GM19238 (cell line): ENCODE measurements at regions not wholly inside any gene's neighbourhood (a gene's known extent, or its start where the extent isn't known, plus 50 kb on each side); places are given as distances from the start of the nearest gene placed in this dataset.

Experiments used
- DNase-seq: peaks from one replicate; pipeline ENCODE4 v3.0.0; 2011; ENCODE audit warnings: low spot score; ENCODE audit not compliant: insufficient read length

- DNase-seq, result no peak
Measured at GRCh38 chr1:181255270-181255929, 166.9 kb downstream of the IER5 start.

DNA sequence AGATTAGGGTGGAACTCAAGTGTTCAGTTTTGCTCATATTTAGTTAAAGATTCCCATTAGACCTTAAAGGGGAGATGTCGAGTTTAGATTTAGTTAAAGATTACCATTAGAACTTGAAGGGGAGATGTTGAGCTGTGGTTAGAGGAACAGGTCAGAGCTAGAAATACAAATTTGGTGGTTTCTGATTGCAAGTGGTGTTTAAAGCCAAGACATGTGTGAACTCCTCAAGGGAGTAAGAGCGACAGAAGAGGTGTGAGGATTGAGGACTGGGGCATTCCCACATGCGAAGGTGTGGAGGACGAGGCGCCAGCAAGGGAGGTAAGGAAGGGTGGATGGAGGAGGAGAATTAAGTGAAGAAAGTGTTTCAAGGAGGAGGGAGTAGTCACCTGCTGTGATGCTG, 168.6 kb downstream of the IER5 start:
- DNase-seq, result peak; percentile 9

- DNase-seq, result no peak
Measured at GRCh38 chr1:181259026-181259745, 170.7 kb downstream of the IER5 start.

GRCh38 chr1:181260271-181260670, 171.8 kb downstream of the IER5 start:
- no peak for DNase-seq

GRCh38 chr1:181260994-181261393, 172.5 kb downstream of the IER5 start:
- DNase-seq, result no peak

- no peak for DNase-seq
Measured at GRCh38 chr1:181262069-181262468, 173.6 kb downstream of the IER5 start.

- DNase-seq, result no peak
Measured at GRCh38 chr1:181263444-181263843, 174.9 kb downstream of the IER5 start.

DNA sequence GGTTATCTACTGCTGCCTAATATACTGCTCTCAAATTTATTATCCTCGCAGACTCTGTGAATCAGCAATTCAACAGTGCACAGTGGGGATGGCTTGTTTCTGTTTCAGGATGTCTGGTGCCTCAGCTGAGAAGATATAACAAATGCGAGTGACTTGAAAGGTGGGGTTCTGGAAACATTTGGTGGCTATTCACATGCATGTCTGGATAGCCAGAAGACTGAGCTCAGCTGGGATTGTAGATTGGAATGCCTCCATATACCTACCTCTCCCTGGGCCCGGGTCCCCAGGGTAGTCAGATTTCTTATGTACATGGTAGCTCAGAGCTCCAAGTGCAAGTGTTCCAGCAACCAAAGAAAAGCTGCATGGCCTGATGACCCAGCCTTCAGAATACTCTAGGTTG, 176.3 kb downstream of the IER5 start:
- no peak for DNase-seq

DNA sequence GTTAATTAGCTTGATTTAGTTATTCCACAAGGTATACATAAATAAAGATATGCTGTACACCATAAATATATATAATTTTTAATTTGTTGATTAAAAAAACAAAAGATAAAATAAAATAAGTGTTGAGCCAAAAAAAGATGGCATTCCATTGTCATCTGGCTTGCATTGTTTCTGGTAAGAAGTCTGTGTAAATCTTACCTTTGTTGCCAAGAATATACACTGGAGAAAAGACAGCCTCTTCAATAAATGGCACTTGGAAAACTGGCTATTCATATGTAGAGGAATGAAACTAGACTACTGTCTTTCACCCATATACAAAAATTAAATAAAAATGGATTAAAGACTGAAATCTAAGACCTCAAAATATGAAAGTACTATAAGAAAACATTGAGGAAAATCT, 196.5 kb downstream of the IER5 start:
- no peak for DNase-seq

- no peak for DNase-seq
Measured at GRCh38 chr1:181295217-181295616, 188.1 kb upstream of the CACNA1E start.

DNA sequence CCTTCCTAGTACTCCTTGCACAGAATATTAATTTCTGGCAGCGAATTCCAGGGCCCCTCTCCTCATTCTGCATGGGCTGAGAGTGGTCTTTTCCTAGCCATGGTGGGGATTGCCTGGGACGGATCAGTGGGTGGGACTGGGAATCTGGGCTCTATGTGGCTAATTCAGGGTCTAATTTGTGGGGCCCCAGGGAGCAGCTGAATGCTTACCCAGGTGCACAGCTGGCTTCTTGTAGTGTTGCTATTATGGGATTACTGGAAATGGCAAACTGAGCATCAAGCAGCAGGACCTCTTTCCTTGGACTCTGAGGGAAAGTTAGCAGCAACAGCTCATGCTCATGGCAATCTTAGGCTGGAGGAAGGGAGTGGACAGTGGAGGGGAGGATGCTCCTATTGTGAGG, 187.1 kb upstream of the CACNA1E start:
- DNase-seq, result no peak

DNA sequence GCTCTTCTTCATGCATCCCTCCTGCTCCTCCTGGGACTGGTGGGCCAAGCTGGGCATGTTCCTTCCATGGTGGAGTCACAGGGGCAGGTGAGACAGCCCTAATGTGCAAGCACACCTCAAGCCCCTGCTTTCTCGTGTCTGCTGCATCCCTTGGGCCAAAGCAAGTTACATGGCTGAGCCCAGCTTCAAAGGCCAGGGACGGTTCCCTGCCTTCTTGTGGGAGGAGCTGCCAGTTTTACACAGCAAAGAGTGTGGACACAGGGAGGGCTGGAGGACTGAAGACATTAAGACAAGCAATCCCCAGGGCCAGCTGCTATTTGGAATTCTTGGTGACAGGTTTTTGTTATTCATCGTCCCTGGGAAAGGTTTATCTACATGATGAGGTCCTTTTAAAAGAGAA, 175.2 kb upstream of the CACNA1E start:
- DNase-seq, result no peak

DNA sequence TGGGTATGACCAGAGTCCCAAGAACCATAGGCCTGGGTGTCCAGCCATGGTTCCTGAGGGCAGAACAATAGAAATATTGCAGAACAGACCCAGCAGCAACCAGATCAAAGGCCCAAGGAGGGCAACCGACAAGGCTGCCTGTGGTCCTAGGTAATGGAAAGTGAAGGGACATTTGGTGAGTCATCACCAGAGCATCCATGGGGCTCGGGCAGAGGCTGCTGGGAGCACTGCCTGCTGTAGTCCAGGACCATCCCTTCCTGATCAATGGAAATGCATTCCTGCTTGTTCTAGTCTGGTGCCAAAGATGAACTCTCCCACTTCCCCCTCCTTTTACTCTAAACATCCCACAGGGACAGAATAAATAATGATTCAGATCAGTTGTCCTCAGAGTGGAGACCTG, 172.8 kb upstream of the CACNA1E start:
- DNase-seq, result no peak

- no peak for DNase-seq
Measured at GRCh38 chr1:181312946-181313345, 170.4 kb upstream of the CACNA1E start.

GRCh38 chr1:181313466-181313865, 169.9 kb upstream of the CACNA1E start:
- no peak for DNase-seq

DNA sequence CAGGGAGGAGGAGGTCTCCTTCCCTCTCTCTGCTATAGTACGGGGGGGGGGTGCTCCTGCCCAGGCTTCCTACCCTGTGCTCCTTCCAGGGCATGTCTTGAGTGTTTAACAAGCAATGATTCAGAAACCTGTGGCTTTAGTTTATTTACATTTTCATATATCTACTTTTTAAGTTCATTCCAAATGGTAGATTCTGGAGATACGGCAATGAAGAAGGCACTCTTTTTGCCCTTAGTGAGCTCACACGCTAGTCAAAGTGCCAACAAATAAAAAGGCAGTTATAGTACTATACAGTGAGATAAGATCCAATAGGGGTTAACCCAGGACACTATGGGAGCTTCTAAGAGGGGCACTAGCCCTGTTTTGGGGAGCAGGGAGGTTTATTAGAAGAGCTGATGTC, 169.3 kb upstream of the CACNA1E start:
- no peak for DNase-seq

GRCh38 chr1:181314959-181315358, 168.4 kb upstream of the CACNA1E start:
- DNase-seq, result no peak

DNA sequence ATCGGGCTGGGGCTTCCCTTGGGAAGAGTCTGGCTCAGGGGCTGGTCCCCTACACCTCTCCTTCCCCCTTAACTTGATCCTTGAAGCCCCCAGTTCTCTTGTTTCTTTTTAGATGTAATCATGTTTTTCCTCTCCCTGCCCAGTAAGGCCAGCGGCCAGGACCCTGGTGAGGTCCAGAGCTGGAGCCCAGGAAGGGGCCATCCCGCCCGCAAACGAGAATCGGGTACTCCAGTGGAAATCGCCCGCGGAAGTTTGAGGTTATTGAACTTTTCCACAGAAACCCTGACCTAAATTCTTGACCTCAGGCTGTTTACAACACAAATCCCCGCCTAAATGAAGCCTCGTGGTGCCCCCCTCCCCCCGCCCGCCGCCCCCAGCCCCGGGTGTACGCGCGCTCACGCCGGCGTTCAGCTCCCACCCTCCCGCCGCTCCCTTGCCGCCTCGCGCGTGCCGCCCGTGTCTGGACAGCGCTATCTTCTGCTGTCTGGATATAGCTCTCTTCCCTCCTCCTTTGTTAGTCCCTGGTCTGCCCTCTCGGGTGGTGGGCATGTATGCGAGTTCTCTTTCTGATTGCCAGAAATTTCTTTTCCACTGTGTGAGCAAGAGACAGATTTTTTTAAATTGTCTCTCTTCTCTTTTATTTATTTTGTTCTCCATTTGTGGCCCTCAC, 165.9 kb upstream of the CACNA1E start:
- DNase-seq, result no peak

GRCh38 chr1:181318022-181318857, 165.1 kb upstream of the CACNA1E start:
- no peak for DNase-seq

GRCh38 chr1:181318858-181319235, 164.5 kb upstream of the CACNA1E start:
- no peak for DNase-seq

DNA sequence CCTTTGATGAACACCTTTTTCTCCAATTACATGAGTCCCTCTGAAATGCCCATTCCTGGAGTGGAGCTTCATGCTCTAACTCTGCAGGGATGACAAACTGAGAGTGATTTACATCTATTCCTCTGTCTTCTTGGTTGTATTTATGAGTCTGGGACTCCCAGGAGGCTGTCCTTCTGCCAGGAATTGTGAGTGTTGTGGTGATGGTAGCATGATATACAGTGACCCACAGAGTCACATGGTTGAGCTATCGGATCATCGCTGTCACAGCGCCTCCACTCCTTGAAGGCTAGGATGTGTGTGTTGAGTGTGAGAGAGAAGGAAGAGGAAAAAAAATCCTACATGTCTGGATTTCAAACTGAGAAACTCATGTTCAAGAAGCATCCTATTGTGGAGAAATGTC, 163.4 kb upstream of the CACNA1E start:
- DNase-seq, result no peak
